ENCODE measurements at regions not wholly inside any gene's neighbourhood (a gene's known extent, or its start where the extent isn't known, plus 50 kb on each side); places are given as distances from the start of the nearest gene placed in this dataset.

DNA sequence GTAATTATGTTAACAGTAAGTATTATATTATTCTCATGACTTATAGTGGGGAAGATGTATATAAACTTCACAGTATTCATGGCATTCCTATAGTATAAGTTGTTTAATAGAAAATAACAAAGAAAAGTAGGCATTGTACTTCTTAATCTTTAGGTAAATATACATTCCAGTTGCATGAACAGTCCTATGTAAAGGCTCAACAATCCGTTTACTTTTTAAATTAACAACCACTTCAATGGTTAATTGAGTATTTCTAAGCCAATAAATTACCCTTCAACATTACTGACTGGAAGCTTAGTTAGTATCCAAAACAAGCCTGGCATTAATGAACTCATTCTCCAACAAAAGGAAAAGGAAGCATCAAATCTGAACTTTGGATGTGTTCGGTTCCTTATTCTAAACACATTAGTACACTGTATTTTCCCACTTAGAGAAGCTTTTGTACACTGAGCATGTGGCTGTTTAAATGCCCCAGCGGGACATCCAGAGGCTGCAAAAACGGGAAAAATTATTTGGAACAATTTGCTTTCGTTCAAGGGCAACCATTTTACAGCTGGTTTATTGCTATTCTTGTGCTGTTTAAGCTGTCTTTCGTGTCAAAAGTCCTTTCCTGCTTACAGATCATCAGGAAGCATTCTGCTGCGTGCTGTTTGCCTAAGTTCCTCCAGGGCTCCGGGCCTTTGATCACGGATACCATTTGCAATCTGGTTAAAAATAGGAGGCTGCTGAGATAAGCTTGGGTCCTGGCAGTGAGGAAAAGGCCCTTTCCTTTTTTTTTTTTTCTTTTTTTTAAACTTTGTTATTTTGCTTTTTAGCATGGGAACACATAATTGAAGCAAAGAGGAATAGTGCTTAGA, 460.3 kb downstream of the SPRY1 start:
- no peak for TF ChIP-seq EZH2phosphoT487 (IDR thresholded peaks at IDR 0.05; ENCODE audit: borderline replicate concordance, low read length)
- TF ChIP-seq, protein P1, sequence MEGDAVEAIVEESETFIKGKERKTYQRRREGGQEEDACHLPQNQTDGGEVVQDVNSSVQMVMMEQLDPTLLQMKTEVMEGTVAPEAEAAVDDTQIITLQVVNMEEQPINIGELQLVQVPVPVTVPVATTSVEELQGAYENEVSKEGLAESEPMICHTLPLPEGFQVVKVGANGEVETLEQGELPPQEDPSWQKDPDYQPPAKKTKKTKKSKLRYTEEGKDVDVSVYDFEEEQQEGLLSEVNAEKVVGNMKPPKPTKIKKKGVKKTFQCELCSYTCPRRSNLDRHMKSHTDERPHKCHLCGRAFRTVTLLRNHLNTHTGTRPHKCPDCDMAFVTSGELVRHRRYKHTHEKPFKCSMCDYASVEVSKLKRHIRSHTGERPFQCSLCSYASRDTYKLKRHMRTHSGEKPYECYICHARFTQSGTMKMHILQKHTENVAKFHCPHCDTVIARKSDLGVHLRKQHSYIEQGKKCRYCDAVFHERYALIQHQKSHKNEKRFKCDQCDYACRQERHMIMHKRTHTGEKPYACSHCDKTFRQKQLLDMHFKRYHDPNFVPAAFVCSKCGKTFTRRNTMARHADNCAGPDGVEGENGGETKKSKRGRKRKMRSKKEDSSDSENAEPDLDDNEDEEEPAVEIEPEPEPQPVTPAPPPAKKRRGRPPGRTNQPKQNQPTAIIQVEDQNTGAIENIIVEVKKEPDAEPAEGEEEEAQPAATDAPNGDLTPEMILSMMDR (IDR thresholded peaks at IDR 0.05; ENCODE audit: low read depth, low read length, poor library complexity, severe bottlenecking), result no peak
- Histone ChIP-seq H3K9me3 (ENCODE audit: control insufficient read depth, insufficient read depth, low read length) (no peaks in the 10 kb centered on the region), H3K27me3 (ENCODE audit: control insufficient read depth, low read length) (no peaks in the 10 kb centered on the region; the same call in 1 of the 2 replicates), H3K4me3 (ENCODE audit: low read length) (no peak overlapping the region), H3K36me3 (ENCODE audit: control insufficient read depth, low read length) (no peaks in the 10 kb centered on the region), H3K9me2 (replicated peaks; ENCODE audit: control insufficient read depth, low read length) (no peaks in the 10 kb centered on the region), H3K4me2 (ENCODE audit: low read length) (no peak overlapping the region), H3K27ac (ENCODE audit: low read depth, low read length) (no peak overlapping the region), H3K79me2 (ENCODE audit: control insufficient read depth, low read length) (no peaks in the 10 kb centered on the region), H3F3A (ENCODE audit: control insufficient read depth, insufficient read depth) (no peaks in the 10 kb centered on the region), H3K4me1 (ENCODE audit: control insufficient read depth, low read length) (no peaks in the 10 kb centered on the region), H4K20me1 (ENCODE audit: control insufficient read depth, insufficient read depth, low read depth, low read length) (no peaks in the 10 kb centered on the region)

DNA sequence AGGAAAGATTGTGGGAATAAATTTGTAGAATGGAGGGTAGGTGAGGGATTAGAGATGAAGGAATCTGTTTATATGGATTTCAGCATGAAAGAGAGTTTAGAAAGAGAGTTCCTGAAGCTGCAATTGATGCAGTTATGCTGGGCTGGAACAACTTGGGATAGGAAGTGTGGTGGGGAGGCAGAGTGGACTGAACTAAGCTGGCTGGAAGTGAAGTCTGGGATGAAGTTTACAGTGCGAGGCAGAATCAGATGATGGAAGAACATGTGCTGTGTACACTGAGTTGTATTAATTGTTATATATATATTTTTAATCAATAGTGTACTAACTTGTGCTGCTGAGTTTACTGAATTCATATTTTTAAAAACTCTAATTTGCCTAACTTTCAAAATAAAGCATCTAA, 461.9 kb downstream of the SPRY1 start:
- Histone ChIP-seq H3K27ac (ENCODE audit: low read depth, low read length) (no peak overlapping the region), H3K79me2 (ENCODE audit: control insufficient read depth, low read length) (no peaks in the 10 kb centered on the region), H3K4me2 (ENCODE audit: low read length) (no peak overlapping the region), H3K4me3 (ENCODE audit: low read length) (no peak overlapping the region), H3K4me1 (ENCODE audit: control insufficient read depth, low read length) (no peaks in the 10 kb centered on the region), H3K27me3 (ENCODE audit: control insufficient read depth, low read length) (no peaks in the 10 kb centered on the region; the same call in 1 of the 2 replicates), H3K9me3 (ENCODE audit: control insufficient read depth, insufficient read depth, low read length) (no peaks in the 10 kb centered on the region), H3K36me3 (ENCODE audit: control insufficient read depth, low read length) (no peaks in the 10 kb centered on the region), H4K20me1 (ENCODE audit: control insufficient read depth, insufficient read depth, low read depth, low read length) (no peaks in the 10 kb centered on the region), H3F3A (ENCODE audit: control insufficient read depth, insufficient read depth) (no peaks in the 10 kb centered on the region), H3K9me2 (replicated peaks; ENCODE audit: control insufficient read depth, low read length) (no peaks in the 10 kb centered on the region)
- no peak for TF ChIP-seq EZH2phosphoT487 (IDR thresholded peaks at IDR 0.05; ENCODE audit: borderline replicate concordance, low read length)
- TF ChIP-seq, protein P1 (IDR thresholded peaks at IDR 0.05; ENCODE audit: low read depth, low read length, poor library complexity, severe bottlenecking), result no peak

DNA sequence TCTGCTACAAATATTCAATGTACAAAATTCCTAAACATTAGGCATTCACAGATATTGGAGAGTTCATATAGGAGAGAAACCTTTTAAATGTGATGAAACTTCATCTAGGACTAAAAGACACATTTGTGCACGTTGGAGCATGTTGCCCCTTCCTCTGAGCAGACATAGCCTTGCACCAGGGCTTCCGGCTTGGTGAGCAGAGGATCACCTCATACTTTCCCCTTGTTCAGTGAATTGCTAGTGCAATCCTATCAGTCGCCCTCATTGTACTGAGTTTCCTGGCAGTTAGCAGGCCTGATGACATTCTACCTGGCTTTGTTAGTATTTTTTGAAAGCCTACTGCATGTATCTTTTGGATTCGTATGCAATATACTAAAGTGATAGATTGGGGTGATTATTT, 466.2 kb downstream of the SPRY1 start:
- Histone ChIP-seq H3K4me3 (ENCODE audit: low read length) (no peak overlapping the region), H3K9me2 (replicated peaks; ENCODE audit: control insufficient read depth, low read length) (no peaks in the 10 kb centered on the region), H3F3A (ENCODE audit: control insufficient read depth, insufficient read depth) (no peaks in the 10 kb centered on the region), H3K4me1 (ENCODE audit: control insufficient read depth, low read length) (no peaks in the 10 kb centered on the region), H4K20me1 (ENCODE audit: control insufficient read depth, insufficient read depth, low read depth, low read length) (no peaks in the 10 kb centered on the region), H3K27ac (ENCODE audit: low read depth, low read length) (no peak overlapping the region), H3K4me2 (ENCODE audit: low read length) (no peak overlapping the region), H3K36me3 (ENCODE audit: control insufficient read depth, low read length) (no peaks in the 10 kb centered on the region), H3K9me3 (ENCODE audit: control insufficient read depth, insufficient read depth, low read length) (no peaks in the 10 kb centered on the region), H3K27me3 (ENCODE audit: control insufficient read depth, low read length) (no peaks in the 10 kb centered on the region), H3K79me2 (ENCODE audit: control insufficient read depth, low read length) (no peaks in the 10 kb centered on the region)
- TF ChIP-seq, protein P1 (IDR thresholded peaks at IDR 0.05; ENCODE audit: low read depth, low read length, poor library complexity, severe bottlenecking), result no peak
- TF ChIP-seq EZH2phosphoT487 (IDR thresholded peaks at IDR 0.05; ENCODE audit: borderline replicate concordance, low read length), result no peak

Data from DOHH2 (cell line).